Esophagus muscularis mucosa (tissue), 4 donors: ENCODE measurements at regions not wholly inside any gene's neighbourhood (a gene's known extent, or its start where the extent isn't known, plus 50 kb on each side); places are given as distances from the start of the nearest gene placed in this dataset.

Experiments used
- DNase-seq: peaks from one replicate; pipeline ENCODE4 v3.0.0-alpha.2; 2017; ENCODE audit errors: extremely low spot score
- H3K27ac ChIP-seq, 4 donors: fragments of 200-600 bp; sonication (generic); replicated peaks in 1 of 4; 1 replicate in 3 of 4; 2 replicates in 1 of 4; pipeline ENCODE4 v1.5.1; 2016 to 2019; ENCODE audit warnings: mild to moderate bottlenecking in 1 of 4
- H3K27me3 ChIP-seq, 4 donors: fragments of 200-600 bp; sonication (generic); one replicate each; pipeline versions ENCODE4 v1.5.1 to v1.6.0; 2016 to 2019
- H3K36me3 ChIP-seq, 4 donors: fragments of 200-600 bp; sonication (generic); one replicate each; pipeline ENCODE4 v1.5.1; 2016 to 2019
- H3K4me1 ChIP-seq, 4 donors: fragments of 200-600 bp; sonication (generic); one replicate each; pipeline ENCODE4 v1.5.1; 2016 to 2019
- H3K4me3 ChIP-seq, 4 donors: fragments of 200-600 bp; sonication (generic); 1 replicate in 2 of 4; 2 replicates in 2 of 4; pipeline ENCODE4 v1.5.1; 2016 to 2019; ENCODE audit warnings: mild to moderate bottlenecking in 4 of 4, moderate library complexity in 1 of 4
- H3K9me3 ChIP-seq, 4 donors: fragments of 200-600 bp; sonication (generic); 1 replicate in 3 of 4; 2 replicates in 1 of 4; pipeline ENCODE4 v1.5.1; 2016 to 2019
- EP300 ChIP-seq: sonication (generic); formaldehyde crosslinking; IDR thresholded peaks from one replicate; pipeline ENCODE4 v1.6.1; 2017; ENCODE audit warnings: antibody characterized with exemption
- POLR2A ChIP-seq: fragments of 450-650 bp; IDR thresholded peaks from one replicate; pipeline ENCODE4 v1.6.1; 2017; ENCODE audit warnings: antibody characterized with exemption, moderate library complexity, mild to moderate bottlenecking, low read depth
- POLR2AphosphoS5 ChIP-seq, 2 donors: sonication (generic); formaldehyde crosslinking; IDR thresholded peaks; one replicate each; pipeline ENCODE4 v1.6.1; 2017; ENCODE audit warnings: antibody characterized with exemption in 2 of 2
- WGBS: methylation state at CpG from one replicate; pipeline ENCODE4 v1.1.5; 2018; 5-methylcytosine and 5-hydroxymethylcytosine counted together
- intact Hi-C: fragments of 100-400 bp; cut with DNase I; formaldehyde crosslinking; loops from one replicate; pipeline ENCODE4 v1.15.1; 2023
- TF ChIP-seq, protein P1 (sequence below), 3 experiments: fragments of 200-600 bp in 2 of 3; fragments of 450-650 bp in 1 of 3; sonication (generic) in 2 of 3; IDR thresholded peaks; one replicate each; pipeline ENCODE4 v1.5.1; 2017 to 2019; ENCODE audit warnings: antibody characterized with exemption in 3 of 3, mild to moderate bottlenecking in 2 of 3, moderate library complexity in 1 of 3

DNA sequence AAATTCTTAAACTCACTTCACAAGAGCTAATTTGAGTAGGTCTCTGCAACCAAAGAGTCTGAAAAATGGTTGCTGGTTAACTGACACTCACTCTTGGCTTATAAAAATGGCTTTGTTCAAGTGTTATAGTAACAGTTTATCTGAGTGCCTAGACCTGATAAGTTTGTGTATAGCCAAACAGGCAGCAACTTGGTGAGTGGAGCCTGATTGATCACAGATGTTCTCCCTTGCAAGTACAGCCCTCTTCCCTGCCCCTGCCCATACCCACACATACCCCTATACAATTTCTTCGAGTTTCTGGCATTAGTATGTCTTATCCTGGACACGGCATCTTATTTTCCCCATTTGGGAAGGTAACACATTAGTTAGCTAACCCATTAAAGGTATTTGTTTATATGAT, 149.5 kb downstream of the SLC16A9 start:
- Histone ChIP-seq H3K4me1 (peaks cover 0 to 46% (median 37%) of the 10 kb centered on the region in 4 donors), H3K27ac (no peak overlapping the region), H3K9me3 (no peaks in the 10 kb centered on the region), H3K36me3 (no peaks in the 10 kb centered on the region), H3K27me3 (no peaks in the 10 kb centered on the region), H3K4me3 (no peak overlapping the region)
- 68% methylated on average over 2 of the region's 2 CpGs for WGBS
- intact Hi-C loops: no loop called here
- DNase-seq: no peak
- TF ChIP-seq POLR2AphosphoS5 (IDR thresholded peaks at IDR 0.05): no peak
- TF ChIP-seq, protein P1, sequence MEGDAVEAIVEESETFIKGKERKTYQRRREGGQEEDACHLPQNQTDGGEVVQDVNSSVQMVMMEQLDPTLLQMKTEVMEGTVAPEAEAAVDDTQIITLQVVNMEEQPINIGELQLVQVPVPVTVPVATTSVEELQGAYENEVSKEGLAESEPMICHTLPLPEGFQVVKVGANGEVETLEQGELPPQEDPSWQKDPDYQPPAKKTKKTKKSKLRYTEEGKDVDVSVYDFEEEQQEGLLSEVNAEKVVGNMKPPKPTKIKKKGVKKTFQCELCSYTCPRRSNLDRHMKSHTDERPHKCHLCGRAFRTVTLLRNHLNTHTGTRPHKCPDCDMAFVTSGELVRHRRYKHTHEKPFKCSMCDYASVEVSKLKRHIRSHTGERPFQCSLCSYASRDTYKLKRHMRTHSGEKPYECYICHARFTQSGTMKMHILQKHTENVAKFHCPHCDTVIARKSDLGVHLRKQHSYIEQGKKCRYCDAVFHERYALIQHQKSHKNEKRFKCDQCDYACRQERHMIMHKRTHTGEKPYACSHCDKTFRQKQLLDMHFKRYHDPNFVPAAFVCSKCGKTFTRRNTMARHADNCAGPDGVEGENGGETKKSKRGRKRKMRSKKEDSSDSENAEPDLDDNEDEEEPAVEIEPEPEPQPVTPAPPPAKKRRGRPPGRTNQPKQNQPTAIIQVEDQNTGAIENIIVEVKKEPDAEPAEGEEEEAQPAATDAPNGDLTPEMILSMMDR (IDR thresholded peaks at IDR 0.05): no peak
- no peak for TF ChIP-seq POLR2A
- TF ChIP-seq EP300: no peak

DNA sequence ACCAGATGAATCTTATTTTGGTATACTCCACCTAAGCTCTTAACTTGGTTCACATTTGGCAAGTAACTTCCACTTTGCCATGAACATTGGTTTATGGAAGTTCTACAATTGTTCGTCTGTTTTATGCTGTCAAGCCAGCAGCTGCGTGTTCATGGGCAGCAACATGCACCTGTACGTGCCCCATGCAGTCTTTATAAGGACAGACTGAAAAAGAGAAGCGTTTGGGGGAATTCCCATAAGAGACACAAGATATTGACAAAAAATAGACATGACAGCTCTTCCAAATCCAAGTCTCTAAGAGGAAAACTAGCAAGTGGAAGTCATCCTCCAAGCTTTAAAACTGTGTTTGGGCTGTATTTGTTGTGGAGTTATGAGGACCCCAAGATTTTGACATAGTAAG, 151.6 kb downstream of the SLC16A9 start:
- Histone ChIP-seq H3K4me1 (peaks cover 0 to 39% (median 37%) of the 10 kb centered on the region in 4 donors), H3K4me3 (no peak overlapping the region), H3K27ac (no peak overlapping the region), H3K27me3 (no peaks in the 10 kb centered on the region), H3K9me3 (no peaks in the 10 kb centered on the region), H3K36me3 (no peaks in the 10 kb centered on the region)
- no peak for DNase-seq
- TF ChIP-seq, protein P1 (IDR thresholded peaks at IDR 0.05): no peak
- no peak for TF ChIP-seq POLR2A
- TF ChIP-seq EP300: no peak
- no peak for TF ChIP-seq POLR2AphosphoS5 (IDR thresholded peaks at IDR 0.05)
- WGBS: 90% methylated on average over 4 of the region's 4 CpGs
- intact Hi-C loops: no loop called here

DNA sequence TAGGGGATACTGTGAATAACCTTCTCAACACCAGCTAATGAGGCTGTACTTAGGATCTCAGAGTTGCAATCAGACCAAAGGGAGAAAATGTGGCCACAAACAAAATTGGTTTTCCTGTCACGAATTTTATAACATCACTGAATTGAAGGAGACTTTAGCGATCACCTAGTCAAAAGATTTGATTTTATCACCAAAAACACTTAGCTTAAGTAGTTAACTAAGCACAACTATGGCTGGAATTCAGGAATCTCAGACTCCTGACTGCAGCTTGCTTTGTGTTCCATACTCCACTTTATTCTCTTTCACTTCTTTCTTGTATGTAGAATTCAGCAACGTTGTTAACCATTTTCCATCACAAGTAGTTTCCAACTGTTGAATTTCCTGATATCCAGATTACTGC, 152.0 kb downstream of the SLC16A9 start:
- 53% methylated on average over 3 of the region's 3 CpGs for WGBS
- no peak overlapping the region for H3K4me3 ChIP-seq
- no peak overlapping the region for H3K27ac ChIP-seq
- no peaks in the 10 kb centered on the region for H3K27me3 ChIP-seq
- intact Hi-C loops: no loop called here
- TF ChIP-seq POLR2AphosphoS5 (IDR thresholded peaks at IDR 0.05) (no peak), POLR2A (no peak), EP300 (no peak)
- TF ChIP-seq, protein P1 (IDR thresholded peaks at IDR 0.05): no peak
- H3K36me3 ChIP-seq: no peaks in the 10 kb centered on the region
- H3K9me3 ChIP-seq: no peaks in the 10 kb centered on the region
- no peak for DNase-seq
- H3K4me1 ChIP-seq: peaks cover 0 to 38% (median 36%) of the 10 kb centered on the region in 4 donors

DNA sequence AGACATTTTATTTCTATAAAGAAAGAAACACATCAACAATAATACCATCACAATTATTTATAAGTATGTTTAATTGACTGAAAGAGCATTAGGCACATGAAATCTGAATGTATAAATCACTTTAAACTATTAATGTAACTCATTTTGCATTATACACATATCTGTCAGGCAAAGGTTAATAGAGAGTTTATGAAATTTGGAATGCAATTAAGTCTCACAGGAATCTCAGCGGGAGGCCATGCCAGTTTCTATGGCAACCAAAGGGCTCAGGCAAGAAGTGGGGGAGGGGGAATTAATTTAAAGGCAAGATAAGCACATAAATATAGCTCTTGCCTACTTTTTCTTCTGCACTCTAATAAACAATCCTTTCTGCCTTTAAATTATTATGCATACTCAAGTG, 152.6 kb downstream of the SLC16A9 start:
- Histone ChIP-seq H3K4me1 (peaks cover 0 to 32% (median 30%) of the 10 kb centered on the region in 4 donors), H3K27me3 (no peaks in the 10 kb centered on the region), H3K36me3 (no peaks in the 10 kb centered on the region), H3K4me3 (no peak overlapping the region), H3K27ac (no peak overlapping the region), H3K9me3 (no peaks in the 10 kb centered on the region)
- TF ChIP-seq EP300 (no peak), POLR2AphosphoS5 (IDR thresholded peaks at IDR 0.05) (no peak), POLR2A (no peak)
- TF ChIP-seq, protein P1 (IDR thresholded peaks at IDR 0.05): no peak
- intact Hi-C loops: no loop called here
- DNase-seq: no peak
- 16% methylated on average over 1 of the region's 1 CpG for WGBS
